MM.1S (cell line): ENCODE measurements at regions not wholly inside any gene's neighbourhood (a gene's known extent, or its start where the extent isn't known, plus 50 kb on each side); places are given as distances from the start of the nearest gene placed in this dataset.

ENCODE experiments used
- EZH2 ChIP-seq: fragments of 300-600 bp; sonication (generic); optimal IDR thresholded peaks from 2 replicates; pipeline ENCODE3; 2017; ENCODE audit warnings: low read depth, mild to moderate bottlenecking, antibody characterized with exemption, low read length, mixed read lengths
- EZH2phosphoT487 ChIP-seq: fragments of 300-600 bp; sonication (generic); IDR thresholded peaks from 2 replicates; pipeline ENCODE4 v1.6.1; 2018; ENCODE audit warnings: antibody characterized with exemption, low read length
- TF ChIP-seq, protein P1 (sequence below): fragments of 300-600 bp; sonication (generic); IDR thresholded peaks from 2 replicates; pipeline ENCODE4 v1.5.1; 2016; ENCODE audit warnings: antibody characterized with exemption, low read length, mixed read lengths

DNA sequence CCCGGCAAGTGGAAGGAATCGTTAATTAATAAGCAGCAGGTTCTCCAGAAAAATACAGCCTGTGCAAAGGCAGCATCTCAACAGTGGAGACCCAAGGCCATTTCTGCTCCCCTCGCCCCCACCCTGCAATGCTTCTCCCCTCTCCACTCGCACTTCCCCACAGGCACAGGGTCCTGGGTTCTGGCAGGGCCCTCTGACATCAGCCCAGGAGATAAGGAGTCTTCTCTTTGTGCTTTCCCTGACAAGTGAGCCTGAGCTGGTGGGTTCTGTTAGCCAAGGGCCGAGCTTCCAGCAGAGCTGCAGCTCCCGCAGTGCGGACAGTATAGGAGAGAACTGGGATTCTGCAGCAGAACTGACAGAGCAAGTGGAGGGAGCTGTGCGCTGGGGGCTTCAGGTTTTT is 257.5 kb downstream of the NSG2 start:
- TF ChIP-seq, protein P1, sequence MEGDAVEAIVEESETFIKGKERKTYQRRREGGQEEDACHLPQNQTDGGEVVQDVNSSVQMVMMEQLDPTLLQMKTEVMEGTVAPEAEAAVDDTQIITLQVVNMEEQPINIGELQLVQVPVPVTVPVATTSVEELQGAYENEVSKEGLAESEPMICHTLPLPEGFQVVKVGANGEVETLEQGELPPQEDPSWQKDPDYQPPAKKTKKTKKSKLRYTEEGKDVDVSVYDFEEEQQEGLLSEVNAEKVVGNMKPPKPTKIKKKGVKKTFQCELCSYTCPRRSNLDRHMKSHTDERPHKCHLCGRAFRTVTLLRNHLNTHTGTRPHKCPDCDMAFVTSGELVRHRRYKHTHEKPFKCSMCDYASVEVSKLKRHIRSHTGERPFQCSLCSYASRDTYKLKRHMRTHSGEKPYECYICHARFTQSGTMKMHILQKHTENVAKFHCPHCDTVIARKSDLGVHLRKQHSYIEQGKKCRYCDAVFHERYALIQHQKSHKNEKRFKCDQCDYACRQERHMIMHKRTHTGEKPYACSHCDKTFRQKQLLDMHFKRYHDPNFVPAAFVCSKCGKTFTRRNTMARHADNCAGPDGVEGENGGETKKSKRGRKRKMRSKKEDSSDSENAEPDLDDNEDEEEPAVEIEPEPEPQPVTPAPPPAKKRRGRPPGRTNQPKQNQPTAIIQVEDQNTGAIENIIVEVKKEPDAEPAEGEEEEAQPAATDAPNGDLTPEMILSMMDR, result no peak
- TF ChIP-seq EZH2phosphoT487, result no peak
- TF ChIP-seq EZH2, result no peak
